ENCODE measurements at regions not wholly inside any gene's neighbourhood (a gene's known extent, or its start where the extent isn't known, plus 50 kb on each side); places are given as distances from the start of the nearest gene placed in this dataset.

GRCh38 chr10:6944436-6944835 is 364.4 kb upstream of the PRKCQ start:
- Histone ChIP-seq H2AFZ (ENCODE audit: low read depth, low read length, poor library complexity, severe bottlenecking) (no peak overlapping the region), H3K4me1 (ENCODE audit: control insufficient read depth in 1 of 2, insufficient read depth in 2 of 2, low read length in 2 of 2) (no peaks in the 10 kb centered on the region), H3K9me2 (ENCODE audit: insufficient read depth) (no peaks in the 10 kb centered on the region), H3K36me3 (ENCODE audit: control insufficient read depth in 1 of 2, insufficient read depth in 2 of 2, low read length in 2 of 2) (no peaks in the 10 kb centered on the region), H3K27ac (ENCODE audit: low read depth, low read length) (no peak overlapping the region), H3K9me3 (ENCODE audit: control insufficient read depth in 1 of 2, insufficient read depth in 1 of 2, low read depth in 1 of 2, low read length in 2 of 2) (no peaks in the 10 kb centered on the region), H3K4me2 (ENCODE audit: low read length) (no peak overlapping the region), H3K27me3 (ENCODE audit: insufficient read depth, low read length) (peaks cover 16% of the 10 kb centered on the region), H3K9ac (ENCODE audit: low read length) (no peak overlapping the region), H3K4me3 (replicated peaks in 1 of 2; ENCODE audit: low read depth in 1 of 2, low read length in 2 of 2) (no peak overlapping the region), H4K20me1 (ENCODE audit: insufficient read depth) (no peaks in the 10 kb centered on the region), H3K79me2 (ENCODE audit: insufficient read depth, low read length) (no peaks in the 10 kb centered on the region)
- CTCF ChIA-PET = no interaction called here
- no TSS peak for BruUV-seq (replicated peaks)
- intact Hi-C loops (cut with micrococcal nuclease) = no loop called here
- TF ChIP-seq CBX3 (IDR thresholded peaks at IDR 0.05; ENCODE audit: low read depth) = no peak
- no peak for TF ChIP-seq POLR2A (IDR thresholded peaks at IDR 0.05; ENCODE audit: borderline replicate concordance, extremely low read depth, insufficient read depth, insufficient read length)
- TF ChIP-seq ELF1 (IDR thresholded peaks at IDR 0.05; ENCODE audit: borderline replicate concordance, low read depth) = no peak
- no peak for TF ChIP-seq FOSL1 (IDR thresholded peaks at IDR 0.05; ENCODE audit: low read depth)
- no peak for TF ChIP-seq EGR1 (IDR thresholded peaks at IDR 0.05; ENCODE audit: low read depth)
- TF ChIP-seq SP1 (IDR thresholded peaks at IDR 0.05; ENCODE audit: low read depth) = no peak
- TF ChIP-seq JUND (IDR thresholded peaks at IDR 0.05) = no peak
- TF ChIP-seq ZNF274 (IDR thresholded peaks at IDR 0.05; ENCODE audit: low read depth, low read length) = no peak
- no peak for TF ChIP-seq YY1 (IDR thresholded peaks at IDR 0.05; ENCODE audit: extremely low read depth, insufficient replicate concordance, low read depth, low read length)
- POLR2A ChIA-PET = no interaction called here
- no peak for DNase-seq (ENCODE audit: low read depth, low spot score)
- RAD21 ChIA-PET (ENCODE audit: low non-redundant PET in 1 of 2, low total read pairs in 2 of 2, uncharacterized antibody in 2 of 2, unreplicated experiment in 2 of 2) = no interaction called here
- ATAC-seq = no peak

GRCh38 chr10:6938384-6938783 is 358.3 kb upstream of the PRKCQ start:
- H2AFZ ChIP-seq (ENCODE audit: low read depth, low read length, poor library complexity, severe bottlenecking) = no peak overlapping the region
- no peak for TF ChIP-seq CEBPB (IDR thresholded peaks at IDR 0.05; ENCODE audit: low read depth)
- H3K36me3 ChIP-seq (ENCODE audit: control insufficient read depth in 1 of 2, insufficient read depth in 2 of 2, low read length in 2 of 2) = no peaks in the 10 kb centered on the region
- DNase-seq (ENCODE audit: low read depth, low spot score) (no peak), ATAC-seq (no peak)
- H3K4me2 ChIP-seq (ENCODE audit: low read length) = no peak overlapping the region
- H3K79me2 ChIP-seq (ENCODE audit: insufficient read depth, low read length) = no peaks in the 10 kb centered on the region
- POLR2A ChIA-PET = no interaction called here
- H3K27ac ChIP-seq (ENCODE audit: low read depth, low read length) = no peak overlapping the region
- H3K27me3 ChIP-seq (ENCODE audit: insufficient read depth, low read length) = peaks cover 20% of the 10 kb centered on the region
- H3K9ac ChIP-seq (ENCODE audit: low read length) = no peak overlapping the region
- H4K20me1 ChIP-seq (ENCODE audit: insufficient read depth) = no peaks in the 10 kb centered on the region
- no TSS peak for BruUV-seq (replicated peaks)
- no peaks in the 10 kb centered on the region for H3K9me2 ChIP-seq (ENCODE audit: insufficient read depth)
- intact Hi-C loops (cut with micrococcal nuclease) = no loop called here
- H3K9me3 ChIP-seq (ENCODE audit: control insufficient read depth in 1 of 2, insufficient read depth in 1 of 2, low read depth in 1 of 2, low read length in 2 of 2) = no peaks in the 10 kb centered on the region
- no peaks in the 10 kb centered on the region for H3K4me1 ChIP-seq (ENCODE audit: control insufficient read depth in 1 of 2, insufficient read depth in 2 of 2, low read length in 2 of 2)
- CTCF ChIA-PET = no interaction called here
- no peak overlapping the region for H3K4me3 ChIP-seq (replicated peaks in 1 of 2; ENCODE audit: low read depth in 1 of 2, low read length in 2 of 2)
- RAD21 ChIA-PET (ENCODE audit: low non-redundant PET in 1 of 2, low total read pairs in 2 of 2, uncharacterized antibody in 2 of 2, unreplicated experiment in 2 of 2) = no interaction called here

Measured in HCT116 (cell line).